C4-2B (cell line): ENCODE measurements at regions not wholly inside any gene's neighbourhood (a gene's known extent, or its start where the extent isn't known, plus 50 kb on each side); places are given as distances from the start of the nearest gene placed in this dataset.

Experiments used
- H3K27ac ChIP-seq: fragments of 450-650 bp; 2 replicates; pipeline ENCODE4 v1.5.1; 2017
- ZFX ChIP-seq: fragments of 450-650 bp; IDR thresholded peaks from 2 replicates; pipeline ENCODE4 v1.6.1; 2017
- TF ChIP-seq, protein P1 (sequence below): fragments of 450-650 bp; conservative IDR thresholded peaks from 2 replicates; pipeline ENCODE4 v1.5.1; 2017; ENCODE audit warnings: mild to moderate bottlenecking

DNA sequence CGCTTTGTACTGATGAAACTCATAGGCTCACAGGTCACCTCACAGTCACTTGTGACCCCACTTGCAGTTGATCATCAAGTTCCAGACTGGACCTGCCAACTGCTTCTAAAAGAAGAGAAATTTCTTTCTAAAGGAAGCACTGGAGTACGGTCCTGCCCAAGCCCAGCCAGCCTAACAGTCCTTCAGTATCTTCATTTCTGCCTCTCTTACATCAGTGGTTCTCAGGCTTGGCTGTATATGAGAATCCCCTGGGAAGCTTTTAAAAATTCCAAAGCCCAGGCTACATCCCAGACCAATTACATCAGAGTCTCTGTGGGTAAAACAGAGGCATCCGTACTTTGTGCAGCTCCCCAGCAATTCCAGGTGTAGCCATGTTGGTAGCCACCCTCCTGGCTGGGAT, 282.1 kb downstream of the NFIB start:
- TF ChIP-seq, protein P1, sequence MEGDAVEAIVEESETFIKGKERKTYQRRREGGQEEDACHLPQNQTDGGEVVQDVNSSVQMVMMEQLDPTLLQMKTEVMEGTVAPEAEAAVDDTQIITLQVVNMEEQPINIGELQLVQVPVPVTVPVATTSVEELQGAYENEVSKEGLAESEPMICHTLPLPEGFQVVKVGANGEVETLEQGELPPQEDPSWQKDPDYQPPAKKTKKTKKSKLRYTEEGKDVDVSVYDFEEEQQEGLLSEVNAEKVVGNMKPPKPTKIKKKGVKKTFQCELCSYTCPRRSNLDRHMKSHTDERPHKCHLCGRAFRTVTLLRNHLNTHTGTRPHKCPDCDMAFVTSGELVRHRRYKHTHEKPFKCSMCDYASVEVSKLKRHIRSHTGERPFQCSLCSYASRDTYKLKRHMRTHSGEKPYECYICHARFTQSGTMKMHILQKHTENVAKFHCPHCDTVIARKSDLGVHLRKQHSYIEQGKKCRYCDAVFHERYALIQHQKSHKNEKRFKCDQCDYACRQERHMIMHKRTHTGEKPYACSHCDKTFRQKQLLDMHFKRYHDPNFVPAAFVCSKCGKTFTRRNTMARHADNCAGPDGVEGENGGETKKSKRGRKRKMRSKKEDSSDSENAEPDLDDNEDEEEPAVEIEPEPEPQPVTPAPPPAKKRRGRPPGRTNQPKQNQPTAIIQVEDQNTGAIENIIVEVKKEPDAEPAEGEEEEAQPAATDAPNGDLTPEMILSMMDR: no peak
- TF ChIP-seq ZFX: no peak
- H3K27ac ChIP-seq: no peak overlapping the region

DNA sequence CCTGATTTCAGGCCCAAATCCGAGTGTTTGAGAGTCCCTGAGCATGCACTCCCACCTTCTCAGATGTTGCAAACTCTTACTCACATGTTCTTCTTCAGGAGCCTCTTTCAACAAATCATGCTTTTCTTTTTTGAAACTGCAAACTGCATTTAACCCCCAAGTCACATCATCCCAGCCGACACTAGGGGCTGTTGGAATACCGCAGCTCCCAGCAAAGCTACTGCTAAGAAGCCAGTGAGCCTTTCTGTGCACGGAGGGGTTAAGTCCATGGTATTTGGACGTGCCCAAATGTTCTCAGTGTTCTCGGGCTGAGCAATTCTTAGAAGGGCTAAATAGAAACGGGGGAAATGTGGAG, 282.9 kb downstream of the NFIB start:
- TF ChIP-seq, protein P1: no peak
- no peak for TF ChIP-seq ZFX
- H3K27ac ChIP-seq: no peak overlapping the region

DNA sequence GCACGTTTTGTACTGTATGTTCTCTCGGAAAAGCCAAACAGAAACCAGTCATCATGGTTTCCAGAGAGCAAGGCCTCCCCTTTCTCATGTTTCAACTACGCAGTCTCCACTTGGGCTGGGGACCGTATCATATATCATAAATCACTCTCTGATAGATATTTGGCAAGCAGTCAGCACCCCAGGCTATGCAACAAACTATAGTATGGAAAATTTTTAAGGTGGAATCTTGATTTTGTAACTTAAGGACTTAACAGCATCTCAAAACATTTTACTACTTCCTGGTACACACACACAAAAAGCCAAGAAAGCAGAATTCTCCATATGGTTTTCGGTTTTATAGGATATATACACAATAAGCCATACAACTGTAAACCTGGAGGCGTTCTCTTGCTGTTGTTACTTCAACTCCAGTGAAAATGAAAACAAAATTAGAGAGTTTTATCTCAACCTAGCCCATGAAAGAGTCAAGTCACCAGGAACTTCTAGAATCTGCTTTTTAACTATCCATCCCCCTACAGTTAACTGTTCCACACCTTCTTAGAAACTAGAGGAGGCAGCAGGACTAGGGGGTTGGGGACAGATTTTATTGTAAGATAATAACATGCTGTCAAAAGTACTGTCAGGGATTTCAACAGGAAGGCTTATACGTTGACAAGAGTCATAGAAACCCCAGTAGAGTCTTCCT, 283.4 kb downstream of the NFIB start:
- TF ChIP-seq, protein P1: no peak
- no peak for TF ChIP-seq ZFX

GRCh38 chr9:14029806-14030374, 284.1 kb downstream of the NFIB start:
- TF ChIP-seq, protein P1: no peak
- TF ChIP-seq ZFX: no peak
- H3K27ac ChIP-seq: 0 out of 2 replicates have a peak overlapping the region, but pooled peaks have one; percentile 15

More for the DNA sequence above, 283.4 kb downstream of the NFIB start:
- 0 out of 2 replicates have a peak overlapping the region, but pooled peaks have one; percentile 15 for H3K27ac ChIP-seq

DNA sequence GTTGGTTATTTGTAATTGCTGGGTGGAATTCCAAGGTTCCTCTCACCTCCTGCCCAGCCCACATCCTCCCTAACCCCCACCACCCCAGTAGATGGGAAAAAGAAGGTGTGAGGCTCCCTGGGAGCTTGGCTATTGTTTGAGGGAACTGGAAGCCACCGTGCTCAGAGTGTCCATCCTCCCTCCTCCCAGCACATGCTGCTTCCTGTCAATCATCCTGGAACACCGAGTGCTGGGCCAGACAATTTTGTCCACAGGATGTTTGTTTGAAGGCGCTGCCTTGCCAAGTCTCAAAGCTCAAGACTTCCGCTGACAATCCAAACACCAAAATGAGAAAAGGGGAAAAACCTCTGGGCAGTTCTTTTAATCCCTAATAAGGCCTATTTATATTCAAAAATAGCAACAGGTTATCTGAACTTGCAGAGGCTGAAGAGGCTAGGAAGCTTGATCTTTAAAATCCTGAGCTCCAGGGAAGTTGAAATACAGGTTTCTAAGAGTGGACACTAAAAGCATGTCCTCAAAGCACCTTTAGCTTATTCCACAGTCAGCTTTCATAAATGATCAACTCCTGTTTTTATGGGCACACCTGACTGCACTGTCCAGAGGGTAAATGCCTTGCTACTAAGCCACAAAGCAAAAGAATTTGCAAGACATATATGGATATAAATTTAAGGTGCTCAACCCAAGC, 286.7 kb downstream of the NFIB start:
- H3K27ac ChIP-seq: peak overlapping the region; percentile 82
- no peak for TF ChIP-seq ZFX
- TF ChIP-seq, protein P1: no peak

DNA sequence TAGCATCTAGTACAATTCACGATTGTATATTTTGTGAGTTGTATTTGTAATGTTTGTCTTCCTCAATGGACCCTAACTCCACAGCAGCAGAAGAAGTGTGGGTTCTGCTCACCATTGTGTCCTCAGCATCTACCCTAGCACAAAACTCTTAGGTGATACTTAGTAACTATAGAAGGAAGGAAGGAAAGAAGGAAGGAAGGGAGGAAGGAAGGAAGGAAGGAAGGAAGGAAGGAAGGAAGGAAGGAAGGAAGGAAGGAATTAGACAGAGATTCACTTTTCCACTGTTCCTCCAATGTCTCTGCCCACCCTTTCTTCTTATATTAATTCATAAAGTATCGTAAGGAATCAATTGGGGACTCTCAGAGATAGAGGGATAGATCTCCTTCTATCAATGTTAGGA, 288.2 kb downstream of the NFIB start:
- TF ChIP-seq, protein P1: no peak
- TF ChIP-seq ZFX: no peak
- H3K27ac ChIP-seq: no peak overlapping the region

- TF ChIP-seq, protein P1: no peak
- no peak for TF ChIP-seq ZFX
- H3K27ac ChIP-seq: no peak overlapping the region
Observed at GRCh38 chr9:14023285-14023684, 290.7 kb downstream of the NFIB start.
